ENCODE measurements at regions not wholly inside any gene's neighbourhood (a gene's known extent, or its start where the extent isn't known, plus 50 kb on each side); places are given as distances from the start of the nearest gene placed in this dataset.

DNA sequence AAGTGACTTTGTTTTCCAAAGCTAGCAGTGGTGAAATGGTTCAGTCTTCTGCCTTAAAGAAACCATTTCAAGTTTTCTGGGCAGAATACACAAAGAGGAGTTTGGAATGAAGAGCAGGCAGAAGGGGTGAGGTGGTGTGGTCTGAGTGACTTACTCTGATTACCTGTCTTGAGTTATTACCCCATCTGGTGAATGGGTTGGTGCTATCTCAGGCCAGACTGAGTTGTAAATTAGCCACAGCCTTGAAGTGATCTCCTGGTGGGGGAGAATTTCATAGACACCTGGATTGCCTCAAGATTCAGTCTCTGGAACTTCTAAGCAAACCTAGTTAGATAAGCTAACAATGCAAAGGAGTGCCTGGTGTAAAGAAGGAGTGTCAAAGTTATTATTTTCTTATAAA lies 983.5 kb upstream of the NXPH2 start:
- ATAC-seq = no peak
- no peaks in the 10 kb centered on the region for H3K36me3 ChIP-seq
- no peak for TF ChIP-seq POLR2A (IDR thresholded peaks at IDR 0.05)
- no peak for TF ChIP-seq POLR2AphosphoS5 (IDR thresholded peaks at IDR 0.05)
- TF ChIP-seq, protein P1, sequence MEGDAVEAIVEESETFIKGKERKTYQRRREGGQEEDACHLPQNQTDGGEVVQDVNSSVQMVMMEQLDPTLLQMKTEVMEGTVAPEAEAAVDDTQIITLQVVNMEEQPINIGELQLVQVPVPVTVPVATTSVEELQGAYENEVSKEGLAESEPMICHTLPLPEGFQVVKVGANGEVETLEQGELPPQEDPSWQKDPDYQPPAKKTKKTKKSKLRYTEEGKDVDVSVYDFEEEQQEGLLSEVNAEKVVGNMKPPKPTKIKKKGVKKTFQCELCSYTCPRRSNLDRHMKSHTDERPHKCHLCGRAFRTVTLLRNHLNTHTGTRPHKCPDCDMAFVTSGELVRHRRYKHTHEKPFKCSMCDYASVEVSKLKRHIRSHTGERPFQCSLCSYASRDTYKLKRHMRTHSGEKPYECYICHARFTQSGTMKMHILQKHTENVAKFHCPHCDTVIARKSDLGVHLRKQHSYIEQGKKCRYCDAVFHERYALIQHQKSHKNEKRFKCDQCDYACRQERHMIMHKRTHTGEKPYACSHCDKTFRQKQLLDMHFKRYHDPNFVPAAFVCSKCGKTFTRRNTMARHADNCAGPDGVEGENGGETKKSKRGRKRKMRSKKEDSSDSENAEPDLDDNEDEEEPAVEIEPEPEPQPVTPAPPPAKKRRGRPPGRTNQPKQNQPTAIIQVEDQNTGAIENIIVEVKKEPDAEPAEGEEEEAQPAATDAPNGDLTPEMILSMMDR (IDR thresholded peaks at IDR 0.05) = no peak
- TF ChIP-seq EP300 (IDR thresholded peaks at IDR 0.05) = no peak
- H3K9me3 ChIP-seq = no peaks in the 10 kb centered on the region
- no peaks in the 10 kb centered on the region for H3K4me1 ChIP-seq
- H3K27ac ChIP-seq = no peak overlapping the region
- no peaks in the 10 kb centered on the region for H3K27me3 ChIP-seq
- no peak overlapping the region for H3K4me3 ChIP-seq

DNA sequence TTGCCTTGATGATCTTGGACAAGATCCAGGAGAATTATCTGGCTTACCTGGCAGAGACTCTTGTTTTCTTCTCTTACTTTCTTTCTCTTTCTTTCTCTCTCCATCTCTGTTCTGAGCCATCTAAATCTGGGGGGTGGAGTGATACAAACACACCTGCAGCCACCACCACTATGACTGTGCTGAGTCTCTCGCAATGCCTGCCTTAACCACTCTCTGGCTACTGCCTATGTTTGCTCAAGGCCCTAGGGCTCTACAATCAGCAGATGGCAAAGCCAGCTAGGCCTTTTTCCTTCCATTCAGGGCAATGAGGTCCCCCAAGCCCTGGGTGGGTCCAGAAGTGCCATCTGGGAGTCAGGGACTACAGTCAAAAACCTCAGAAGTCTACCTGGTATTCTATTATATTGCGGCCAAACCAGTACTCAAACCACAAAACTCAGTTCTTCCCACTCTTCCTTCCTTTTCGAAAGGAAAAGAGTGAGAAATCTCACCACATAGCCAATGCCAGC lies 978.9 kb upstream of the NXPH2 start:
- no peaks in the 10 kb centered on the region for H3K4me1 ChIP-seq
- no peaks in the 10 kb centered on the region for H3K36me3 ChIP-seq
- TF ChIP-seq EP300 (IDR thresholded peaks at IDR 0.05) = no peak
- ATAC-seq = no peak
- H3K27me3 ChIP-seq = no peaks in the 10 kb centered on the region
- no peak overlapping the region for H3K4me3 ChIP-seq
- H3K27ac ChIP-seq = no peak overlapping the region
- H3K9me3 ChIP-seq = peaks cover 0 to 21% (median 0%) of the 10 kb centered on the region in 3 donors
- 78% methylated on average over 3 of the region's 3 CpGs; no CpG with 5 or more reads in 1 of the 2 donors for WGBS, 2 donors (ENCODE audit: low coverage in 1 of 2)

DNA sequence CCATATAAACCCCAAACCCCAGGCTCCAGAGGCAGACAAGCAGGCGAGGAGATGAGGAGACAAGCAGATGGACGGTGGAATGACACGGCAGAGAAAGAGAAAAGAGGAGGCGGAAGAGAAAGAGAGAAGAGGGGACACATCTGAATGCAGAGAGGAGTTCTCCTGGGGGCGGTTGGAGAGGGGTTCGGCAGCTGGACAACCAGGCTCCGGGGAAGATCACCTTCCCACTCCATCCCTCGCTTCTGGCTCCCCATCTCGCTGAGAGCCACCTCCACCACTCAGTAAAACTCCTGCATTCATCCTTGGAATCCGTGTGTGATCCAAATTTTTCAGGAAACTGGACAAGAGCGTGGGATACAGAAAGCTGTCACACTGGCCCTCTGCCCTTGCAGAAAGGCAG lies 966.7 kb upstream of the NXPH2 start:
- Histone ChIP-seq H3K27me3 (no peaks in the 10 kb centered on the region), H3K36me3 (no peaks in the 10 kb centered on the region), H3K4me1 (no peaks in the 10 kb centered on the region), H3K27ac (no peak overlapping the region), H3K4me3 (no peak overlapping the region), H3K9me3 (peaks cover 0 to 10% (median 0%) of the 10 kb centered on the region in 3 donors)
- 97% methylated on average over 8 of the region's 11 CpGs; no CpG with 5 or more reads in 1 of the 2 donors for WGBS, 2 donors (ENCODE audit: low coverage in 1 of 2)
- TF ChIP-seq POLR2A (IDR thresholded peaks at IDR 0.05) (no peak), EP300 (IDR thresholded peaks at IDR 0.05) (no peak), POLR2AphosphoS5 (IDR thresholded peaks at IDR 0.05) (no peak)
- TF ChIP-seq, protein P1 (IDR thresholded peaks at IDR 0.05) = no peak
- no peak for ATAC-seq

DNA sequence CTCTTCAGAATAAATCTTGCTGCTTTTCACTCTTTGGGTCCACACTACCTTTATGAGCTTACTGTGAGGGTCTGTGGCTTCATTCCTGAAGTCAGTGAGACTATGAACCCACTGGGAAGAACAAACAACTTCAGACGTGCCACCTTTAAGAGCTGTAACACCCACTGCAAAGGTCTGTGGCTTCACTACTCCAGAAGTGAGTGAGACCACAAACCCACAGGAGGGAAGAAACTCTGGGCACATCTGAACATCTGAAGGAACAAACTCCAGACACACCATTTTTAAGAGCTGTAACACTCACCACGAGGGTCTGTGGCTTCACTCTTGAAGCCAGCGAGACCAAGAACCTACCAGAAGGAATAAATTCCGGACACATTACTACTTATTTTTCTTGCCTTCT lies 964.1 kb upstream of the NXPH2 start:
- H3K4me1 ChIP-seq = no peaks in the 10 kb centered on the region
- H3K27me3 ChIP-seq = no peaks in the 10 kb centered on the region
- 73% methylated on average over 4 of the region's 4 CpGs; no CpG with 5 or more reads in 1 of the 2 donors for WGBS, 2 donors (ENCODE audit: low coverage in 1 of 2)
- no peak for ATAC-seq
- no peak overlapping the region for H3K4me3 ChIP-seq
- no peak overlapping the region for H3K27ac ChIP-seq
- no peak for TF ChIP-seq POLR2AphosphoS5 (IDR thresholded peaks at IDR 0.05)
- TF ChIP-seq, protein P1 (IDR thresholded peaks at IDR 0.05) = no peak
- H3K36me3 ChIP-seq = no peaks in the 10 kb centered on the region
- H3K9me3 ChIP-seq = no peaks in the 10 kb centered on the region

DNA sequence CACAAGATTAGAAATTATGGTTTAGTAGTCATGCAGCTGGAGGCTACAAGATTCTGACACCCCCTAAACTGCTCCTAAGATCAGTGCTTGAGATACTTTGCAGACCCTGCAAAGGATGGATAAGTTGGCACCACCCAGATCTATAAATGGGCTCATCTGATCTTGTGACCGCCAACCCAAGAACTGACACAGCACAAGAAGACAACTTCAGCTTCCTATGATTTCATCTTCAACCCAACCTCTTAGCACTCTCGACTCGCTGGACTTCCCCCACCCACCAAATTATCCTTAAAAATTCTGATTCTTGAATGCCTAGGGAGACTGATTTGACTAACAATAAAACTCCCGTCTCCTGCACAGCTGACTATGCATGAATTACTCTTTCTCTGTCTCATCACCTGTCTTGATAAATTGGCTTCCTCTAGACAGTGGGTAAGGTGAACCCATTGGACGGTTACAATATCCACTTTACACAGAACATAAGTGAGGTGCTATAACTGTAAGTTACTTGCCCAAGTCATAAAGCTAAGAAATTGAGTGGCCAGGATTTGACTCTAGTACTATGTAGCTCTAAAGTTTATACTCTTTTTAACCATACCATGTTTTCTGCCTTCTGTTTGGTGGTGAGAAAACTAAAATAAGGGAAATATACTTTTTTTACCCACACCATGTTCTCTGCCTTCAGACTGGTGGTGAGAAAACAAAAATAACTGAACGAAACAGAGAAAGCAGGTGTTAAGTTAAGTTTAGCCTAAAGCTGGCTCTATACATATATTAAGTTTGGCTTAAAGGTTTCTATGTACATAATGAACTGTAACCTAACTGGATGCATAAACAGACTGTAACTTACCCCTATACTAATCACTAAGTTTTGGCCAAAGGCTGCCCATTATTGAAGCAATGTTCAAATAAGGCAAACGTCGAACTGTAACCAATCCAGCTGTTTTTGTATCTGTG lies 962.3 kb upstream of the NXPH2 start:
- ATAC-seq = no peak
- WGBS, 2 donors (ENCODE audit: low coverage in 1 of 2) = 84 to 92% methylated on average over 6 to 8 of the region's 8 CpGs

DNA sequence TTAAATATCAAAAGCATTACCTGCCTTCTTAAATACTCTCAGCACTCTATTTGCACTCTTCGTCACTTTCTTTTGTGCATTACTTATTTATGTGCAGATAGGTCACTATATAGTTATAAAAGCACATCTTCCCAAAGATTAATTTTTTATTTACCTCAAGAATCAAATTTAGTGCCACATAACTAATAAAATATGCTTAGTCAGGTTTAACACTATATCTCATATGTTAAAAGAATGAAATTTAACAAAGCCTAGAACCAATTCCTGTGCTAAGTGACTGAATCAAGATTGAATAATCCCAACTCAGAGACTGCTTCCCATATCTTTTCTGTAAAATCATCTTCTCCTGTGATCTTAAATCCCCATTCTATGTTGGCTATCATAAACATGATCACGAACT lies 957.5 kb upstream of the NXPH2 start:
- Histone ChIP-seq H3K27me3 (no peaks in the 10 kb centered on the region), H3K4me3 (no peak overlapping the region), H3K27ac (no peak overlapping the region), H3K4me1 (no peaks in the 10 kb centered on the region), H3K36me3 (no peaks in the 10 kb centered on the region), H3K9me3 (no peaks in the 10 kb centered on the region)
- 72 to 73% methylated on average over 2 of the region's 2 CpGs for WGBS, 2 donors (ENCODE audit: low coverage in 1 of 2)
- no peak for ATAC-seq
- no peak for TF ChIP-seq POLR2AphosphoS5 (IDR thresholded peaks at IDR 0.05)
- TF ChIP-seq POLR2A (IDR thresholded peaks at IDR 0.05) = no peak
- TF ChIP-seq, protein P1 (IDR thresholded peaks at IDR 0.05) = no peak
- TF ChIP-seq EP300 (IDR thresholded peaks at IDR 0.05) = no peak

More for the DNA sequence above, 962.3 kb upstream of the NXPH2 start:
- Histone ChIP-seq H3K27ac (no peak overlapping the region), H3K4me1 (no peaks in the 10 kb centered on the region), H3K4me3 (no peak overlapping the region), H3K36me3 (no peaks in the 10 kb centered on the region), H3K9me3 (no peaks in the 10 kb centered on the region), H3K27me3 (no peaks in the 10 kb centered on the region)
- TF ChIP-seq POLR2AphosphoS5 (IDR thresholded peaks at IDR 0.05) (no peak), EP300 (IDR thresholded peaks at IDR 0.05) (no peak), POLR2A (IDR thresholded peaks at IDR 0.05) (no peak)

Measured in gastroesophageal sphincter (tissue), 4 donors.